Osteocyte (in vitro differentiated cells): ENCODE measurements at regions not wholly inside any gene's neighbourhood (a gene's known extent, or its start where the extent isn't known, plus 50 kb on each side); places are given as distances from the start of the nearest gene placed in this dataset.

Experiments
- DNase-seq: peaks from one replicate; pipeline ENCODE4 v3.0.0; 2021; ENCODE audit warnings: mixed read lengths; ENCODE audit not compliant: unreplicated experiment; ENCODE audit errors: extremely low spot score
- H3K27ac Mint-ChIP-seq: one replicate; pipeline ENCODE4 v1.8.0; 2021; ENCODE audit warnings: mild to moderate bottlenecking, mixed read lengths; ENCODE audit not compliant: unreplicated experiment
- H3K27me3 Mint-ChIP-seq: one replicate; pipeline ENCODE4 v1.8.0; 2021; ENCODE audit warnings: mixed read lengths; ENCODE audit not compliant: unreplicated experiment
- H3K36me3 Mint-ChIP-seq: one replicate; pipeline ENCODE4 v1.8.0; 2021; ENCODE audit warnings: mixed read lengths; ENCODE audit not compliant: unreplicated experiment
- H3K4me1 Mint-ChIP-seq: one replicate; pipeline ENCODE4 v1.8.0; 2021; ENCODE audit warnings: mixed read lengths; ENCODE audit not compliant: unreplicated experiment
- H3K4me3 Mint-ChIP-seq: one replicate; pipeline ENCODE4 v1.8.0; 2021; ENCODE audit warnings: mild to moderate bottlenecking, moderate library complexity, mixed read lengths; ENCODE audit not compliant: unreplicated experiment
- H3K9me3 Mint-ChIP-seq: one replicate; pipeline ENCODE4 v1.8.0; 2021; ENCODE audit warnings: mixed read lengths; ENCODE audit not compliant: unreplicated experiment
- CTCF ChIP-seq: fragments of 200-600 bp; sonication (generic); IDR thresholded peaks from 2 replicates; pipeline ENCODE4 v1.5.0; 2021; ENCODE audit warnings: antibody characterized with exemption, mild to moderate bottlenecking, moderate library complexity

GRCh38 chrX:38970845-38971244, 169.6 kb downstream of the MID1IP1 start:
- no peak for DNase-seq
- Mint-ChIP-seq H3K36me3 (no peaks in the 10 kb centered on the region), H3K4me3 (no peak overlapping the region), H3K27ac (no peak overlapping the region), H3K9me3 (peaks cover 4% of the 10 kb centered on the region), H3K4me1 (no peaks in the 10 kb centered on the region), H3K27me3 (peaks cover 5% of the 10 kb centered on the region)
- no peak for TF ChIP-seq CTCF

GRCh38 chrX:38973322-38973721, 172.1 kb downstream of the MID1IP1 start:
- Mint-ChIP-seq H3K4me1 (no peaks in the 10 kb centered on the region), H3K27me3 (no peaks in the 10 kb centered on the region), H3K9me3 (peaks cover 6% of the 10 kb centered on the region), H3K27ac (no peak overlapping the region), H3K36me3 (no peaks in the 10 kb centered on the region), H3K4me3 (no peak overlapping the region)
- no peak for TF ChIP-seq CTCF
- DNase-seq = no peak

- Mint-ChIP-seq H3K36me3 (no peaks in the 10 kb centered on the region), H3K4me3 (no peak overlapping the region), H3K27me3 (no peaks in the 10 kb centered on the region), H3K4me1 (no peaks in the 10 kb centered on the region), H3K9me3 (peaks cover 17% of the 10 kb centered on the region), H3K27ac (no peak overlapping the region)
- DNase-seq = no peak
- no peak for TF ChIP-seq CTCF
Measured at GRCh38 chrX:38974542-38974941, 173.3 kb downstream of the MID1IP1 start.

- no peaks in the 10 kb centered on the region for H3K27me3 Mint-ChIP-seq
- no peaks in the 10 kb centered on the region for H3K36me3 Mint-ChIP-seq
- H3K4me1 Mint-ChIP-seq = no peaks in the 10 kb centered on the region
- DNase-seq = no peak
- no peak overlapping the region for H3K27ac Mint-ChIP-seq
- TF ChIP-seq CTCF = no peak
- H3K4me3 Mint-ChIP-seq = no peak overlapping the region
- peaks cover 17% of the 10 kb centered on the region for H3K9me3 Mint-ChIP-seq
Measured at GRCh38 chrX:38975368-38975942, 174.2 kb downstream of the MID1IP1 start.

- Mint-ChIP-seq H3K9me3 (peaks cover 13% of the 10 kb centered on the region), H3K4me1 (no peaks in the 10 kb centered on the region), H3K27me3 (no peaks in the 10 kb centered on the region), H3K36me3 (no peaks in the 10 kb centered on the region), H3K27ac (no peak overlapping the region), H3K4me3 (no peak overlapping the region)
- DNase-seq = no peak
- TF ChIP-seq CTCF = no peak
Measured at GRCh38 chrX:38982370-38982769, 181.1 kb downstream of the MID1IP1 start.
